Fibroblast of lung (primary cell): ENCODE measurements at regions not wholly inside any gene's neighbourhood (a gene's known extent, or its start where the extent isn't known, plus 50 kb on each side); places are given as distances from the start of the nearest gene placed in this dataset.

Experiments
- DNase-seq, 2 donors: peaks; one replicate each; pipeline versions ENCODE4 v3.0.0 to v3.0.0-alpha.2; 2010; ENCODE audit warnings: low read depth in 2 of 2
- H2AFZ ChIP-seq: 2 replicates; pipeline ENCODE4 v1.5.1; 2012; ENCODE audit warnings: low read length, control low read depth, inconsistent platforms
- H3K27ac ChIP-seq: 2 replicates; pipeline ENCODE4 v1.5.1; 2011; ENCODE audit warnings: low read length, control low read depth; ENCODE audit not compliant: insufficient read depth
- H3K27me3 ChIP-seq: 2 replicates; pipeline ENCODE4 v1.5.1; 2011; ENCODE audit warnings: mild to moderate bottlenecking, low read length; ENCODE audit not compliant: control insufficient read depth, insufficient read depth
- H3K36me3 ChIP-seq: 2 replicates; pipeline ENCODE4 v1.5.1; 2011; ENCODE audit warnings: low read length; ENCODE audit not compliant: control insufficient read depth, insufficient read depth
- H3K4me1 ChIP-seq: 2 replicates; pipeline ENCODE4 v1.5.1; 2011; ENCODE audit warnings: low read length; ENCODE audit not compliant: control insufficient read depth, insufficient read depth; ENCODE audit errors: extremely low read depth
- H3K4me2 ChIP-seq: 2 replicates; pipeline ENCODE4 v1.5.1; 2011; ENCODE audit warnings: low read length, control low read depth; ENCODE audit not compliant: insufficient read depth; ENCODE audit errors: extremely low read depth
- H3K4me3 ChIP-seq, 4 experiments: fragments of 200-600 bp in 1 of 4; sonication (generic) in 1 of 4; replicated peaks in 1 of 4; 2 replicates each; pipeline ENCODE4 v1.5.1; 2011 to 2016; ENCODE audit warnings: low read length in 4 of 4, low read depth in 3 of 4, mild to moderate bottlenecking in 3 of 4, control low read depth in 2 of 4, inconsistent platforms in 1 of 4, mixed read lengths in 1 of 4; ENCODE audit not compliant: insufficient read depth in 1 of 4; ENCODE audit errors: control extremely low read depth in 1 of 4
- H3K79me2 ChIP-seq: 2 replicates; pipeline ENCODE4 v1.5.1; 2012; ENCODE audit warnings: mild to moderate bottlenecking, low read length, inconsistent platforms; ENCODE audit not compliant: control insufficient read depth, insufficient read depth
- H3K9ac ChIP-seq: 2 replicates; pipeline ENCODE4 v1.5.1; 2011; ENCODE audit warnings: mild to moderate bottlenecking, low read length, control low read depth; ENCODE audit not compliant: insufficient read depth
- H3K9me3 ChIP-seq: 2 replicates; pipeline ENCODE4 v1.5.1; 2012; ENCODE audit warnings: low read depth, low read length; ENCODE audit not compliant: control insufficient read depth, insufficient read depth
- H4K20me1 ChIP-seq: 2 replicates; pipeline ENCODE4 v1.5.1; 2011; ENCODE audit warnings: low read length; ENCODE audit not compliant: control insufficient read depth, insufficient read depth; ENCODE audit errors: extremely low read depth
- EZH2 ChIP-seq: IDR thresholded peaks from 2 replicates; pipeline ENCODE4 v1.5.1; 2012; ENCODE audit warnings: low read length, control low read depth, mild to moderate bottlenecking; ENCODE audit errors: missing control alignments
- TF ChIP-seq, protein P1 (sequence below), 2 donors: IDR thresholded peaks in 1 of 2; conservative IDR thresholded peaks in 1 of 2; 1 replicate in 1 of 2; 2 replicates in 1 of 2; pipeline ENCODE4 v1.5.1; 2011 to 2012; ENCODE audit warnings: low read length in 2 of 2, control low read depth in 1 of 2, inconsistent platforms in 1 of 2, low read depth in 1 of 2, mild to moderate bottlenecking in 1 of 2

DNA sequence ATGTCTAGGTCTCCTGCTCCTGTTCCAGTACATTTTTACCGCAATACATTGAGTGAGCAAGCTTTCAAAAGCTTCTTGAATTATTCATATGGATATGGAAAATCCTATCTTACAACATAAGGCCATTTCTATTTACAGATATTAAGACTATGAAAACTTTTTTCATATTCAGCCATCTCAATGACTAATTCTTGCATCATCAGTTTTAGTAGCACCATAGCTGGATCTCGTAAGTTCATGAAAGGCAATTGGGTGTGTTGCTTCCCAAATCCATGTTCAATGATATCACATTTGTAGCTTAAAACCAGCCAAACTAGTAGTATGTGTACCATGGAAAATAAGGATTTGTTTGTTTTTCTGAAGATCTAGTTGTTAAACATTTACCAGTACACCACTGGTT is 118.3 kb upstream of the GABRA2 start:
- Histone ChIP-seq H3K27me3 (no peaks in the 10 kb centered on the region), H3K36me3 (no peaks in the 10 kb centered on the region), H3K79me2 (no peaks in the 10 kb centered on the region), H3K4me1 (no peaks in the 10 kb centered on the region), H3K9me3 (no peaks in the 10 kb centered on the region), H2AFZ (no peak overlapping the region), H3K27ac (no peak overlapping the region), H4K20me1 (no peaks in the 10 kb centered on the region), H3K4me2 (no peak overlapping the region), H3K9ac (no peak overlapping the region), H3K4me3 (no peak overlapping the region)
- no peak for TF ChIP-seq EZH2
- TF ChIP-seq, protein P1, sequence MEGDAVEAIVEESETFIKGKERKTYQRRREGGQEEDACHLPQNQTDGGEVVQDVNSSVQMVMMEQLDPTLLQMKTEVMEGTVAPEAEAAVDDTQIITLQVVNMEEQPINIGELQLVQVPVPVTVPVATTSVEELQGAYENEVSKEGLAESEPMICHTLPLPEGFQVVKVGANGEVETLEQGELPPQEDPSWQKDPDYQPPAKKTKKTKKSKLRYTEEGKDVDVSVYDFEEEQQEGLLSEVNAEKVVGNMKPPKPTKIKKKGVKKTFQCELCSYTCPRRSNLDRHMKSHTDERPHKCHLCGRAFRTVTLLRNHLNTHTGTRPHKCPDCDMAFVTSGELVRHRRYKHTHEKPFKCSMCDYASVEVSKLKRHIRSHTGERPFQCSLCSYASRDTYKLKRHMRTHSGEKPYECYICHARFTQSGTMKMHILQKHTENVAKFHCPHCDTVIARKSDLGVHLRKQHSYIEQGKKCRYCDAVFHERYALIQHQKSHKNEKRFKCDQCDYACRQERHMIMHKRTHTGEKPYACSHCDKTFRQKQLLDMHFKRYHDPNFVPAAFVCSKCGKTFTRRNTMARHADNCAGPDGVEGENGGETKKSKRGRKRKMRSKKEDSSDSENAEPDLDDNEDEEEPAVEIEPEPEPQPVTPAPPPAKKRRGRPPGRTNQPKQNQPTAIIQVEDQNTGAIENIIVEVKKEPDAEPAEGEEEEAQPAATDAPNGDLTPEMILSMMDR (conservative IDR thresholded peaks at IDR 0.05 in 1 of 2, IDR thresholded peaks at IDR 0.05 in 1 of 2; ENCODE audit: low read depth in 1 of 2, low read length in 2 of 2) = no peak
- DNase-seq = no peak

DNA sequence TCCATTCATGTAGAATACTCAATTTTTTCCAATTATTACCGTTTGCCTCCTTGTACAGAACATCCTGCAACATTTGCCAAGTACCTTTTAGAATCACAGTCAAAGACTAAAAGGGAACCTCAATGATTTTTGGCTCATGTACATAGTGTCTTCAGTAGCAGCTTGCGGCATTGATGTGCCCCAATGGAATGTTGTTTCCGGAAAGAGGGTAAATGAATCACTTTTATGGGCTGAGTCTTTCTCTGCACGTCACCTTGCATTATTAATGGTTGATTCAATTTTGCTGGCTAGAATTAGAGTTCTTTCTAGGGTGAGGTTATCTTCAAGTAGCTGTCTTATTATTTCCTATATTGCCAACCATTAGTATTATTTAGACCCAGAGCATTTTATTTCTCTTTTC is 116.9 kb upstream of the GABRA2 start:
- Histone ChIP-seq H4K20me1 (no peaks in the 10 kb centered on the region), H3K79me2 (no peaks in the 10 kb centered on the region), H3K4me3 (no peak overlapping the region), H3K27me3 (no peaks in the 10 kb centered on the region), H3K4me2 (no peak overlapping the region), H3K9me3 (no peaks in the 10 kb centered on the region), H3K4me1 (no peaks in the 10 kb centered on the region), H3K9ac (no peak overlapping the region), H2AFZ (no peak overlapping the region), H3K36me3 (no peaks in the 10 kb centered on the region), H3K27ac (no peak overlapping the region)
- DNase-seq = peak in 1 of 2 donors; percentile 7
- TF ChIP-seq, protein P1 (conservative IDR thresholded peaks at IDR 0.05 in 1 of 2, IDR thresholded peaks at IDR 0.05 in 1 of 2; ENCODE audit: low read depth in 1 of 2, low read length in 2 of 2) = no peak
- no peak for TF ChIP-seq EZH2

DNA sequence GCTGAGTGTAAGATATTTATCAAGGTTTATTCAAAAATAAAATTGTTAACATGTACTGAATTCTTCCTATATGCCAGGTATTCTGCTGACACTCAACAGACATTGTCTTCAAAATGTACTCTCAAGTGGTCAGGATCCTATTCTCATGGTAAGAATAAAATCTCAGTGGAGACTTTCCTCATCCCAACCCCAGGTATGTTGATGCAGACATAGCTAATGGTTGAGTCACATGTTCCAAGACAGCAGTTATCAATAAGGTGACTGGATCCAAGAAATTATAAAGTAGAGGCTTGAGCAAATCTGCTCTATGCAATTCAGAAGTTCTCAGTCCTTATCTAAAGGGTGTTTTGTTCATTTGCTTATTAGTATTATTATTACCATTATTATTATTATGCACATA is 115.2 kb upstream of the GABRA2 start:
- H3K79me2 ChIP-seq = no peaks in the 10 kb centered on the region
- DNase-seq = no peak
- no peaks in the 10 kb centered on the region for H3K9me3 ChIP-seq
- H3K4me3 ChIP-seq = no peak overlapping the region
- H3K27ac ChIP-seq = no peak overlapping the region
- no peak overlapping the region for H3K9ac ChIP-seq
- H3K36me3 ChIP-seq = no peaks in the 10 kb centered on the region
- H3K4me2 ChIP-seq = no peak overlapping the region
- H3K4me1 ChIP-seq = no peaks in the 10 kb centered on the region
- H4K20me1 ChIP-seq = no peaks in the 10 kb centered on the region
- H3K27me3 ChIP-seq = no peaks in the 10 kb centered on the region
- no peak overlapping the region for H2AFZ ChIP-seq
- TF ChIP-seq EZH2 = no peak
- TF ChIP-seq, protein P1 (conservative IDR thresholded peaks at IDR 0.05 in 1 of 2, IDR thresholded peaks at IDR 0.05 in 1 of 2; ENCODE audit: low read depth in 1 of 2, low read length in 2 of 2) = no peak
